ENCODE measurements at regions not wholly inside any gene's neighbourhood (a gene's known extent, or its start where the extent isn't known, plus 50 kb on each side); places are given as distances from the start of the nearest gene placed in this dataset.

DNA sequence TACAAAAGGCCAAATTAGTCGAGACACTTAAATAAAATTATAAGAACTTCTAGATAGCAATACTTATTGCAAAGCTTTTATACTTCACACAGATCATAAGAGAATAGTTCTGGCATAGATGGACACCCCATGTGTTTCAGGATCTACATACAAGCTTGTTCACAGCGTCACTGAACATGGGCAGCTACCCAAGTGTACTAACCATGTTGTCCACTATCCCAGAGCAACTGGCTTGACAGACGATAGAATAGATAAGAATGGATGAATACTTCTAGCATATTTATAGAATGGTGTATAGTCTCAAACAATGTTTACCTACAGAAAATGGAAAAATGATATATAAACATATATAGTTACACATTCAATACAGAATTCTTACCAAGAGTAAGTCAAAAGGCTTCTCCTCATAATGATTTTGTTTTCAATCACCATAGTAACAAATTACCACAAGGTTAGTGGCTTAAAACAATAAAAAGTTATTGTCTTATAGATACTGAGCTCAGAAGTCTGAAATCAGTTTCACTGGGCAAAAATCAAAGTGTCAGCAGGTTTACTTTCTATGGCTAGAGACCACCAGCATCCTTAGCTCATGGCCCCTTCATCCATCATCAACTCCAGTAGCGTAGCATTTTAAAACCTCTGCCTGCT lies 446.7 kb downstream of the DMRTA1 start:
- H3K27ac ChIP-seq (ENCODE audit: low read depth in 1 of 3, low read length in 2 of 3), result no peak overlapping the region
- no peaks in the 10 kb centered on the region for H3K4me1 ChIP-seq (ENCODE audit: control insufficient read depth in 3 of 3, insufficient read depth in 2 of 3, low read depth in 1 of 3, low read length in 2 of 3)
- H3K9me3 ChIP-seq (ENCODE audit: control insufficient read depth in 2 of 2, insufficient read depth in 1 of 2, low read depth in 1 of 2, low read length in 1 of 2), result peaks cover 0 to 4% of the 10 kb centered on the region in 2 donors
- no peaks in the 10 kb centered on the region for H3K36me3 ChIP-seq (ENCODE audit: control insufficient read depth in 3 of 3, insufficient read depth in 2 of 3, low read depth in 1 of 3, low read length in 3 of 3)
- peak in 1 of 2 donors; percentile 34 for DNase-seq
- no peak for FAIRE-seq
- no peak overlapping the region for H3K4me3 ChIP-seq (ENCODE audit: low read depth in 1 of 3, low read length in 3 of 3)
- no peaks in the 10 kb centered on the region for H3K27me3 ChIP-seq (ENCODE audit: control insufficient read depth in 3 of 3, insufficient read depth in 3 of 3, low read length in 3 of 3)
- WGBS, 3 donors, result 45 to 69% (median 54%) methylated on average over 4 of the region's 4 CpGs

DNA sequence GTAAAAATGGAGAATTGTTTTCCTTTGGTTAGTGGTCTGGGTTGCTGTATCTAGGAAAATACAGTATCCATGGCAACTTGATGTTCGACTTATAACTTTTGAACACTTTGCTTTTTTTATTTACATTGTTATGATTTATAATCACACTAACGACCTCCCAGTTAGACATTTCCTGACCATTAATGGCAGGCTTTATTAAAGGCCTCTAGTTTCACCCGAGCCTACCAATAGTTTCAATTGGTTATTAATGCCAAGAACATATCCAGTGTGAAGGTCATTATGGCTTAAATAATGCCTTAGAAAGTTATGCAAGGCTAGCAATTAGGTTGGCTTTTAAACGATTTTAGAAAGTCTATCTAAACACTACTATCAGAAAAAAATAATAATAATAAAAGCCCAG lies 452.0 kb downstream of the DMRTA1 start:
- no peak overlapping the region for H3K27ac ChIP-seq (ENCODE audit: low read depth in 1 of 3, low read length in 2 of 3)
- FAIRE-seq, result no peak
- no peaks in the 10 kb centered on the region for H3K4me1 ChIP-seq (ENCODE audit: control insufficient read depth in 3 of 3, insufficient read depth in 2 of 3, low read depth in 1 of 3, low read length in 2 of 3)
- no peaks in the 10 kb centered on the region for H3K36me3 ChIP-seq (ENCODE audit: control insufficient read depth in 3 of 3, insufficient read depth in 2 of 3, low read depth in 1 of 3, low read length in 3 of 3)
- H3K27me3 ChIP-seq (ENCODE audit: control insufficient read depth in 3 of 3, insufficient read depth in 3 of 3, low read length in 3 of 3), result no peaks in the 10 kb centered on the region
- WGBS, 3 donors, result 22 to 29% (median 25%) methylated on average over 4 of the region's 4 CpGs
- H3K4me3 ChIP-seq (ENCODE audit: low read depth in 1 of 3, low read length in 3 of 3), result no peak overlapping the region
- H3K9me3 ChIP-seq (ENCODE audit: control insufficient read depth in 2 of 2, insufficient read depth in 1 of 2, low read depth in 1 of 2, low read length in 1 of 2), result no peaks in the 10 kb centered on the region
- no peak for DNase-seq

DNA sequence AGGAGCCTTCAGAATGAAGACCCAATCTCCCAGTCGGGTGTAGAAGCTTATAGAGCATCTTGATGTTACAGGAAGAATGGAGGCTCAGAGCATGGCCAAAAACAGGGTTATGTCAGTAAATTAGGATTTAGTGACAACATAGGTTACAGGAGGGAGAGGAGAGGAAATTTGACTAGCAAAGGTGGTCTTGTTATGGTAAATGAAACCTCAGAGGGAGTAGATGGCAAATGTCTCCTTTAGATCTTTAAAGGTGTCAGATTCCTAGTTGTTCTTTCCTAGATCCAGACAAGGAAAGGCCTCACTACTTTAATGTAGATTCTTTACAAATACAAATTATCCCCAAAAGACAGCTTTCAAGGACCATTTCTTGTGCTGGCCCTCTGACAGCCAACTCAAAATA lies 465.0 kb downstream of the DMRTA1 start:
- no peak for FAIRE-seq
- no peaks in the 10 kb centered on the region for H3K27me3 ChIP-seq (ENCODE audit: control insufficient read depth in 3 of 3, insufficient read depth in 3 of 3, low read length in 3 of 3)
- no peak overlapping the region for H3K27ac ChIP-seq (ENCODE audit: low read depth in 1 of 3, low read length in 2 of 3)
- 31 to 57% (median 47%) methylated on average over 1 of the region's 1 CpG for WGBS, 3 donors
- DNase-seq, result no peak
- H3K36me3 ChIP-seq (ENCODE audit: control insufficient read depth in 3 of 3, insufficient read depth in 2 of 3, low read depth in 1 of 3, low read length in 3 of 3), result no peaks in the 10 kb centered on the region
- peaks cover 0 to 1% of the 10 kb centered on the region in 2 donors for H3K9me3 ChIP-seq (ENCODE audit: control insufficient read depth in 2 of 2, insufficient read depth in 1 of 2, low read depth in 1 of 2, low read length in 1 of 2)
- no peaks in the 10 kb centered on the region for H3K4me1 ChIP-seq (ENCODE audit: control insufficient read depth in 3 of 3, insufficient read depth in 2 of 3, low read depth in 1 of 3, low read length in 2 of 3)
- H3K4me3 ChIP-seq (ENCODE audit: low read depth in 1 of 3, low read length in 3 of 3), result no peak overlapping the region

DNA sequence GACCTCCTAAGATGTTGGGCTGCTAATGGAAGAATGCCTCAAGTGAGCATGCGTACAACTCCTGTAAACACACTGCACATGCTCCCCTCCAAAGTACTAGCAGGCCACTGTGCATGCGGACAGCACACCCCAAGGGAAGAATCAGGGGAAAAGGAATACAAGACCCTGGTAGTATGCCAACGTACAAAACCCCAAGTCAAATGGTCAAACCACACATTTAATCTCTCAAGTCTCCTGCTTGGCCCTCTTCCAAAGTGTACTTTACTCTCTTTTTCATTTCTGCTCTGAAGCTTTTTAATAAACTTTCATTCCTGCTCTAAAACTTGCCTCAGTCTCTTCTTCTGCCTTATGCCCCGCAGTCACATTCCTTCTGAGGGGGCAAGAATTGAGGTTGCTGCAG lies 466.4 kb downstream of the DMRTA1 start:
- H3K9me3 ChIP-seq (ENCODE audit: control insufficient read depth in 2 of 2, insufficient read depth in 1 of 2, low read depth in 1 of 2, low read length in 1 of 2), result peaks cover 0 to 1% of the 10 kb centered on the region in 2 donors
- WGBS, 3 donors, result 67 to 75% (median 74%) methylated on average over 4 of the region's 4 CpGs
- no peak for FAIRE-seq

DNA sequence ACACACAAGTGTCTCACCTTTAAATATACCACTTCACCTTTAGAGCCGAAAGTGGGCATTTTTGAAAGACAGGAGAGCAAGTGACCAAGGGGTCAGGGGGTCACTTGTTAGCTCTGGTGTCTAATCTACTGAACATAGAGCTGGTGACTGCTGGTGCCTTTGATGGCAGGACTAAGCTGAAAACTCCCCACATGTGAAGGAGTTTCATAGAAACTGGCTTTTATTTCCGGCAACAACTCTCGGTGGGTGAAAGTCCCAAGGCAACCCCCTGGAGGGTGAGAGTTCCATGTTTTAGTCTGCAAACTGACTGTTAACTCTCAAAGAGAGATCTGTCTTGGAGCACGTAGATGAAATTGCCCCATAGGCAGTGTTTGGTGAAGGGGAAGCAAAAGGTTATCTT lies 466.9 kb downstream of the DMRTA1 start:
- FAIRE-seq (no peak), DNase-seq (no peak)
- 65 to 69% (median 68%) methylated on average over 4 of the region's 4 CpGs for WGBS, 3 donors
- Histone ChIP-seq H3K4me1 (ENCODE audit: control insufficient read depth in 3 of 3, insufficient read depth in 2 of 3, low read depth in 1 of 3, low read length in 2 of 3) (no peaks in the 10 kb centered on the region), H3K4me3 (ENCODE audit: low read depth in 1 of 3, low read length in 3 of 3) (no peak overlapping the region), H3K36me3 (ENCODE audit: control insufficient read depth in 3 of 3, insufficient read depth in 2 of 3, low read depth in 1 of 3, low read length in 3 of 3) (no peaks in the 10 kb centered on the region), H3K27me3 (ENCODE audit: control insufficient read depth in 3 of 3, insufficient read depth in 3 of 3, low read length in 3 of 3) (no peaks in the 10 kb centered on the region), H3K27ac (ENCODE audit: low read depth in 1 of 3, low read length in 2 of 3) (no peak overlapping the region), H3K9me3 (ENCODE audit: control insufficient read depth in 2 of 2, insufficient read depth in 1 of 2, low read depth in 1 of 2, low read length in 1 of 2) (peaks cover 0 to 1% of the 10 kb centered on the region in 2 donors)

More for the DNA sequence above, 466.4 kb downstream of the DMRTA1 start:
- no peaks in the 10 kb centered on the region for H3K27me3 ChIP-seq (ENCODE audit: control insufficient read depth in 3 of 3, insufficient read depth in 3 of 3, low read length in 3 of 3)
- H3K36me3 ChIP-seq (ENCODE audit: control insufficient read depth in 3 of 3, insufficient read depth in 2 of 3, low read depth in 1 of 3, low read length in 3 of 3), result no peaks in the 10 kb centered on the region
- DNase-seq, result no peak
- H3K27ac ChIP-seq (ENCODE audit: low read depth in 1 of 3, low read length in 2 of 3), result no peak overlapping the region
- no peaks in the 10 kb centered on the region for H3K4me1 ChIP-seq (ENCODE audit: control insufficient read depth in 3 of 3, insufficient read depth in 2 of 3, low read depth in 1 of 3, low read length in 2 of 3)
- no peak overlapping the region for H3K4me3 ChIP-seq (ENCODE audit: low read depth in 1 of 3, low read length in 3 of 3)

DNA sequence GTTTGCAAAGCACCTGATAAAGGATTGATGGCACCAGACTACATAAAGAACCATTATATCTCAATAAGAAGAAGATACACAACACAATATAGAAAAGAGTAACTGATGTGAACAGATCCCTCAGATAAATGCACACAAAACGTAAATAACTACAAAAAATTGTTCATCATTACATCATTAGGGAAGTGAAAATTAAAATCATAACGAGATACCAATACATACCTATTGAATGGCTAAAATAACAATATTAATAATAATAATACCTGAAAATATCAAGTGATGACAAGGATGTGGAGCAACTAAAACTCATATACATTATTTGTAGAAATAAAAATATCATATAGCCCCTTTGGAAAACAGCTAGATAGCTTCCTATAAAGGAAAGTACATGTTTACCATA lies 469.5 kb downstream of the DMRTA1 start:
- no peaks in the 10 kb centered on the region for H3K4me1 ChIP-seq (ENCODE audit: control insufficient read depth in 3 of 3, insufficient read depth in 2 of 3, low read depth in 1 of 3, low read length in 2 of 3)
- no peaks in the 10 kb centered on the region for H3K9me3 ChIP-seq (ENCODE audit: control insufficient read depth in 2 of 2, insufficient read depth in 1 of 2, low read depth in 1 of 2, low read length in 1 of 2)
- WGBS, 3 donors, result 54 to 61% (median 60%) methylated on average over 2 of the region's 2 CpGs
- no peak for DNase-seq
- H3K27me3 ChIP-seq (ENCODE audit: control insufficient read depth in 3 of 3, insufficient read depth in 3 of 3, low read length in 3 of 3), result no peaks in the 10 kb centered on the region
- no peak overlapping the region for H3K4me3 ChIP-seq (ENCODE audit: low read depth in 1 of 3, low read length in 3 of 3)
- H3K36me3 ChIP-seq (ENCODE audit: control insufficient read depth in 3 of 3, insufficient read depth in 2 of 3, low read depth in 1 of 3, low read length in 3 of 3), result no peaks in the 10 kb centered on the region
- no peak for FAIRE-seq
- no peak overlapping the region for H3K27ac ChIP-seq (ENCODE audit: low read depth in 1 of 3, low read length in 2 of 3)

DNA sequence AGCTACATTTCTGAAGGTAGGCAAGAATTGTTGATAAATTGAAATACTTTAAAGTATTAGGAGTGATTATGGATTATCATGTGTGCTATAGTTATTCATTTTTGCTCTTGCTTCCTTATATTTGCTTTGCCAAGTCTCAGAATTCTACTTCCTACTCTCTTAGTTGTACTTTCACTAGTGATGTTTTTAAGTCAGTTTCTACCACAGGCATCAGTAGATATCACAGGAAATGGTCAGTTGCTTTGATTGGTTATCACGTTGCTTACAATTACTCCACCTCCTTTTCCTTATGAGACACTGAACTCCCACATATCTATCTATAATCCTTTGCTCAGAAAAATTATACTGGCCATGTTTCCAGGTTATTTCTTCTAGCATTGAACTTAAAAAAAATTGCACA lies 472.8 kb downstream of the DMRTA1 start:
- no peak overlapping the region for H3K4me3 ChIP-seq (ENCODE audit: low read depth in 1 of 3, low read length in 3 of 3)
- WGBS, 3 donors, result 45 to 54% (median 46%) methylated on average over 1 of the region's 1 CpG
- no peaks in the 10 kb centered on the region for H3K36me3 ChIP-seq (ENCODE audit: control insufficient read depth in 3 of 3, insufficient read depth in 2 of 3, low read depth in 1 of 3, low read length in 3 of 3)
- H3K27ac ChIP-seq (ENCODE audit: low read depth in 1 of 3, low read length in 2 of 3), result no peak overlapping the region
- no peaks in the 10 kb centered on the region for H3K4me1 ChIP-seq (ENCODE audit: control insufficient read depth in 3 of 3, insufficient read depth in 2 of 3, low read depth in 1 of 3, low read length in 2 of 3)
- no peak for DNase-seq
- no peaks in the 10 kb centered on the region for H3K9me3 ChIP-seq (ENCODE audit: control insufficient read depth in 2 of 2, insufficient read depth in 1 of 2, low read depth in 1 of 2, low read length in 1 of 2)
- no peaks in the 10 kb centered on the region for H3K27me3 ChIP-seq (ENCODE audit: control insufficient read depth in 3 of 3, insufficient read depth in 3 of 3, low read length in 3 of 3)
- no peak for FAIRE-seq

DNA sequence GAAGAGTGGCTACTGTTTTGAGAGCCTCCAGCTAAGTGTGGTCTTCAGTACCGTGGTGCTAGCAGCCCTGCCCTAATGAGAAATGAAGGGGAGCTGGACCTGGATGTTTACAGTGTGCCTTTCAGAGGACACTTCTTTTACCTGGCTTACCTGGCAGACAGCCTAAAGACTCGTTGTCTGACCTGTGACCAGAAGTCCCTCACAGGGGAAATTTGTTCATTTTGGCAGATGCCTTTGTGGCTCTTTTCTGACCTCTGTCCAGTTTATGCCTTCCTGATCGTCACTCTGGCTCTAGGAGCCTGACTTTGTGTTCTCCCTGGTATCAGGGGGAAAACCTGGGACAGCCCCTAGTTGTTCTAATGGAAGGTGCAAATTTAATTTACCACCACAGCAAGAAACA lies 475.1 kb downstream of the DMRTA1 start:
- H3K9me3 ChIP-seq (ENCODE audit: control insufficient read depth in 2 of 2, insufficient read depth in 1 of 2, low read depth in 1 of 2, low read length in 1 of 2), result no peaks in the 10 kb centered on the region
- WGBS, 3 donors, result 41 to 53% (median 49%) methylated on average over 3 of the region's 3 CpGs
- no peak for FAIRE-seq

DNA sequence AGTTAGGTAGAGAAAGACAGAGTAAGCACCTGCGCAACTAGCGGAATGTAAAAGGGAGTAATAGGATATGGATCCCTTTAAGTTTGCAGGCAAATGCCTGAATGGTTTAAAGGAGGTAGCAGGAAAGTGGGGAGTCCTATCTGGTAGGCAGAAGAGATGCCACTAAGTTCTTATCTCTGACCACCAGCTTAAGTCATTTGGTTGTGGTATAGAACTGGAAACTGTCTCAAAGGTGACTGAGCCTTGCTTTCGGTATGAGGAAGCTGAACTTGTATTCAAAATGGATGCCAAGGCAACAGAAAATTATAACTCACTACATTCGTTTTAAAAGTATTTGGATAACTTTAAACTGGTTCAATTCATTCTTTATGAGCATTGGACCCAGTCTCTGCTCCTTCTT lies 475.6 kb downstream of the DMRTA1 start:
- no peak overlapping the region for H3K27ac ChIP-seq (ENCODE audit: low read depth in 1 of 3, low read length in 2 of 3)
- H3K36me3 ChIP-seq (ENCODE audit: control insufficient read depth in 3 of 3, insufficient read depth in 2 of 3, low read depth in 1 of 3, low read length in 3 of 3), result no peaks in the 10 kb centered on the region
- no peak overlapping the region for H3K4me3 ChIP-seq (ENCODE audit: low read depth in 1 of 3, low read length in 3 of 3)
- WGBS, 3 donors, result 78 to 85% (median 84%) methylated on average over 4 of the region's 4 CpGs
- DNase-seq (no peak), FAIRE-seq (no peak)
- H3K27me3 ChIP-seq (ENCODE audit: control insufficient read depth in 3 of 3, insufficient read depth in 3 of 3, low read length in 3 of 3), result no peaks in the 10 kb centered on the region
- H3K4me1 ChIP-seq (ENCODE audit: control insufficient read depth in 3 of 3, insufficient read depth in 2 of 3, low read depth in 1 of 3, low read length in 2 of 3), result no peaks in the 10 kb centered on the region
- no peaks in the 10 kb centered on the region for H3K9me3 ChIP-seq (ENCODE audit: control insufficient read depth in 2 of 2, insufficient read depth in 1 of 2, low read depth in 1 of 2, low read length in 1 of 2)

More for the DNA sequence above, 475.1 kb downstream of the DMRTA1 start:
- Histone ChIP-seq H3K4me1 (ENCODE audit: control insufficient read depth in 3 of 3, insufficient read depth in 2 of 3, low read depth in 1 of 3, low read length in 2 of 3) (no peaks in the 10 kb centered on the region), H3K27me3 (ENCODE audit: control insufficient read depth in 3 of 3, insufficient read depth in 3 of 3, low read length in 3 of 3) (no peaks in the 10 kb centered on the region), H3K27ac (ENCODE audit: low read depth in 1 of 3, low read length in 2 of 3) (no peak overlapping the region), H3K4me3 (ENCODE audit: low read depth in 1 of 3, low read length in 3 of 3) (no peak overlapping the region), H3K36me3 (ENCODE audit: control insufficient read depth in 3 of 3, insufficient read depth in 2 of 3, low read depth in 1 of 3, low read length in 3 of 3) (no peaks in the 10 kb centered on the region)
- no peak for DNase-seq
